Hematopoietic multipotent progenitor cell treated with erythropoietin and hydrocortisone succinate and interleukin-3 and kit ligand, for 15 days (in vitro differentiated cells): ENCODE measurements at regions not wholly inside any gene's neighbourhood (a gene's known extent, or its start where the extent isn't known, plus 50 kb on each side); places are given as distances from the start of the nearest gene placed in this dataset.

Source experiments
- DNase-seq: peaks from one replicate; pipeline ENCODE4 v3.0.0-alpha.2; 2015; ENCODE audit warnings: low spot score

GRCh38 chr7:55624813-55625212 lies 52.5 kb upstream of the VOPP1 start:
- no peak for DNase-seq

- DNase-seq, result no peak
Observed at GRCh38 chr7:55623617-55624016, 51.3 kb upstream of the VOPP1 start.

GRCh38 chr7:55622241-55622640 lies 49.9 kb upstream of the VOPP1 start:
- no peak for DNase-seq
